HG02973 (cell line): ENCODE measurements at regions not wholly inside any gene's neighbourhood (a gene's known extent, or its start where the extent isn't known, plus 50 kb on each side); places are given as distances from the start of the nearest gene placed in this dataset.
A peak's percentile ranks its signal among the peaks of the same experiment; 100 is the strongest.

ENCODE experiments used
- ATAC-seq: cut with Tn5 transposase; IDR thresholded peaks from one replicate; pipeline ENCODE4 v1.9.1; 2021; ENCODE audit warnings: moderate library complexity; ENCODE audit not compliant: unreplicated experiment

DNA sequence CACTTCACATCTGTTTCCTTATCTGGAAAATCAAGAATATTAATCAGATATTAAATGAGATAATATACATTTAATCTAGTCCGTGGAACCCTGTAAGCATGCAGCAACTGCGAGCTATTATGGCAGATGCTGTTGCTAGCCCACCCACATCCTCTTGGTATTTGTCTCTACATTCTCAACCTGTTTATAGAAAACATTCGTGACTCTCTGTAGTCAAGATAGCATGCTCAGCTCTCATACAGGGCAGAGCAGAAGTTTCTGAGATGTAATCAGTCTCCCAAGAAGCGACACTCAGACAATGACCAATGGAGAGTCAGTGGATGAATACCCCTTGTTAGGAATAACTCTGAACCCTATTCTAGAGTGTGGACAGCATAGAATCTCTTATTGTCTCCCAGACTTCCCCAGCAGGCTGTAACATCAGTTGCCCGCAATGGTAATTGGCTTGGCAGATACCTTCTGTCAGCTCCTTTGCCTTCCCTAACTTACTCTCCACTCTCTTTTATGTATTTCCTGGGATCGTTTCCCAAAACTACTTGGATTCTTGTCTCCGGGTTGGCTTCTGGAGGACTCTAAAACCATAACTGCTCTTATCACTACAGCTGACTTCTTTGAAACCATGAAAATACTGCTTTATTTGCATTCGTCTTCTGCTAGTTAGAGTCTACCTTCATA lies 400.7 kb upstream of the TNP1 start:
- ATAC-seq, result no peak

DNA sequence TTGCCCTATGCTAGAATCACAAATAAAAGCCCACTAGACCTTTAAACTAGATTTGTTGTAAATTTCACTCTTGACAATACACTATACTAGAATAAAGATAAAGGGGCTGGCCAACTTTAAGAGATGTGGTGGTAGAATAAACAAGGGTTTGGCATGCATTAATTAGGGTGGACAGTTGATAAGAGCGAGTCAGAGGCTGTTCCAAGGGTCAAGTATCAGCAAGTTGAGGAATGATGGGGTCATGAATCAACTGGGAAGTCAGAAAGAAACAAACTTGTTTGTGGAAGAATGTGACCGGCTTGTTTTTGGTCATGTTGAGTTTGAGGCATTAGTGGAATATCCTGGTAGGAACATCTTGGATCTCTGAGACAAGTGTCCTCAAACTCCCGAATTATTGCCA lies 398.3 kb upstream of the TNP1 start:
- no peak for ATAC-seq

DNA sequence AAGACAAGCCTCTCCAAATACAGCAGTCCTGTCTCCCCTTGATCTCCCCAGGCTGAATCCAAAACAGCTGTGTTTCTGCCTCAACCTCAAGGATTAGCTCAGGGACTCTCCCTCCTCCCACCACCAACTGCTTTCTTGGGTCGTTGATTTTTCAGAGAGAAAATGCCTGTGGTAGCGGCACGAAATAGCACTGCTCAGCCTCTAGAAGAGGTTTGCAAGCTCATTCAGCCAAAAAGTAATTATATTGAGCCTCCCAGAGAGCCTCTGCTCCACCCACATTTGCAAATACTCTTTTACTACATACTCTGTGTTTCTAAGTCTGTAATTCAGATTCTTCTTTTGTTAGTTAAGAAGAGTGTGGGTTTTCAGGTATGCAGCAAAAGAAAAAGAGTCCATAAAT lies 396.4 kb upstream of the TNP1 start:
- ATAC-seq, result no peak

DNA sequence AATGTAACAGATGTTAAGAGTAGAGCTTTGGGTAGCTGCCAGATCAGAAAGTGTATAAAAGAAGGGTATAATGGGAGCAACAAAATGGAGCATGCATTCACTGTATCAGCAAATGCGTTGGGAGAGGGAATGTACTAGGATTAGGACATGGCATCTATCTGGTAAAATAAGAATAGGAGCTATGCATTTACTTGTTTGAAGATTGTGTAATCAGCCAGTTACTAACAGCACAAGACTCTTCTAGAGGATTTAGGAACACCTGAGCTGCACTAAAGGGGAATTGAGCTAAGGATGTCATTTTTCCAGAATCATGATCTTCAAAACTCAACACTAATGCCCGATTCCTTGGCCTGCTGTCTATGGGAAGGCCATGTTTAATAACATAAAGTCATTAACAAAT lies 394.2 kb upstream of the TNP1 start:
- ATAC-seq, result no peak

DNA sequence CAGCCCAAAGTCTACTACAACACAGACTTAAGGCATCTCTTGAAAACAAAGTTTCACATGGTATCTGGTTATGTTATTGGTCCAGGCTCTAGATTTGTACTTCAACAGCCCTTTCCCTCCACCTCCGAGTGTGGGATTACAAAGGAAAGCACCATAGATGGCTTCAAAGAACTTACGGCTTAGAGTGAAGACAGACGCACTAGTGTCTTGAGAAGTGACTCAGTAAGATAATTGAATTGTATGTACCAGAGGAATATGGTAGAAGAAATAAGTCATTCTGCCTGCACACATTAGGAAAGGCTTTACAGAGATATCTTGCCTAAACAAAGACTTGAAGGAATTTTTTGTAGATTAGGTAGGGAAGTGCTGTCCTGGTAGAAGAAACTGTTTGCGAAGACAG lies 392.3 kb upstream of the TNP1 start:
- ATAC-seq, result no peak

DNA sequence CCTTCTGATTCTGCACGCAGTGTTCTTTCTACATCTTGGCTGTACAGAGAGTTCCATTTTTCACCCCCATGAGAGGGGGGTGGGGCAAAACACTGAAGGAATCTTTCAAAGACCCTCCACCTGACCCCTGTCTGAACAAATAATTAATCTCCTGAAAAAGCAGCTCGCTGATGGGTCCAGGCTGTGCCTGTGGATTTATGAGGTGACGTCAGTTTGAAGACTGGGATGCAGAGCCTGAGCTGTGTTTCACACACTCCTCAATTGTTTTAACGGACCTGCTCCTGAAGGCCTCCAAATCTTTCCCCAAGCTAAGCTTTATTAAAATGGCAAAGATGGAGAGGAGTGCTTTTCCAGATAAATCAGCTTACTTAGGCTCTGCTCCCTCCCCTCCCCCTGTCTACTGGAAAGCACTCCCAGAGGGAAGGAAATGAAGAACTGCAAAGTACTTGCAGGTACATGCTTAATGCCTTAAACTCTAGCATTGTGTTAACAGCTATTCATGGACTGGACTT lies 390.2 kb upstream of the TNP1 start:
- no peak for ATAC-seq

DNA sequence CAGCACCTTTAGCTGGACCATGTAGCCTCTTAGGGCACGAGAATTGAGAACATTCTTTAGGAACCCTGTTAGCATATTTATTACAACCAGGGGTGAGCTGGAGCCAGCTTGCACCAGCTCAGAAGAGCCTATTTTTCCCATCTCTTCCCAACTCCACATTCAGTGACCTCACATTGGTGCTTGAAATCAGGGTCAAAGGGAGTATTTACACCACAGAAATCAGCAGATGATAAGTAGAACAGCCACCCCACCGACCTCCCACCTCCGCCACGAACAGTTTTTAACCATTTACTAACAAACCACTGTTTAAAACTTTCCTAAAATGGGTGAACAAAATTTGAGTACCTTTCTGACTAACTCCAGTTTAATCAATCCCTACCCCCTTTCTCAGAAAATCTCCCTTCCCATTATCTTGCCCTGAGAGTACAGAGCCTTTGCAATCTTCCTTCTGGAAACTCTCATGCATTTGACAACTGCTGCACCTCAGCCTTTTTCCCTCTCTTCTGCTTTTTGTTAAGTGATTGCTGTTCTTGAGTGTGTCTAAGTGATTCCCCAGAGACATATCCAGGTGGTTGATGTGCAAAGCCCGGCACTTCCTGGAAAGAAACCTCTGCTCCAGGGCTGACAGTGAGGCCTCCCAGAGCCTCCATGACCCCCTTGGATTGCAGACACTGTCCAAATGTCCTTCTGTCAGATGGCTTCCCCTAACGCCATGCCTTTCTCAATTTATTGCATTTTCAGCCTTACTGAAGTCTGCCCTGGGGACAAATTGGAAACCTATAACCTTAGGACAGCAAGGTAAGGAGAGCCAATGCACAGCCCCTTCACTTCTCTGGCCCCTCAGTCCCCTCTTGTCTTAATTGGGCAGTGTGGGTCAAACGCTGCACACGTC lies 389.5 kb upstream of the TNP1 start:
- no peak for ATAC-seq

DNA sequence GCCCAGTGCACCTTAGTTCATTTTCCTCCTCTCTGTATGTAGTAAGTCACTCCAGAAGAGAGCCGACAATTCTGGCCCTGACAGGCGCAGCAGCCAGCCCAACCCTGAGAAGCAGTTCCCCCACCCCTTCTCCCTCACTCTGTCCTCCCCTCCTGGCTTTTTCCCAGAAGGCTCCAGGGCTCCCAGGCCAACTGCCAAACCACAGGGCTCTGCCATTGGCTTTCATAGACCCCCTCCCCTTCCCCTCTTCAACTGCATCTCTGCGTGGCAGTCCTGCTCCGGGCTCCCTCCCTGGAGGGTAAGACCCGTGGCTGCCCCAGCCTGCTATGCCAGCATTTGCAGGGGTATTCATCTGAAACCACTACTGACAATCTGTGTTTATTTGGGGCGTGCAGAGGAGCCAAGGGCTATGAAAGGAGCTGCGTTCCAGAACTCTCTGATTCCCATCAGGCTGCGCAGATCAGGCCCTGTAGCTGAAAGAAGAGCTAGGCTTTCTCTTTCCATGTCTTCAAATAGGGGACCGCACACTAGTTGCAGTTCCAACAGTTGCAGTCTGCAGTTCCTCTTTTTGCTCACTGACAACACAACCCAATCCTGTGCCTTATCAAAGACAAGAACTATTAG lies 388.6 kb upstream of the TNP1 start:
- ATAC-seq, result peak; percentile 97

DNA sequence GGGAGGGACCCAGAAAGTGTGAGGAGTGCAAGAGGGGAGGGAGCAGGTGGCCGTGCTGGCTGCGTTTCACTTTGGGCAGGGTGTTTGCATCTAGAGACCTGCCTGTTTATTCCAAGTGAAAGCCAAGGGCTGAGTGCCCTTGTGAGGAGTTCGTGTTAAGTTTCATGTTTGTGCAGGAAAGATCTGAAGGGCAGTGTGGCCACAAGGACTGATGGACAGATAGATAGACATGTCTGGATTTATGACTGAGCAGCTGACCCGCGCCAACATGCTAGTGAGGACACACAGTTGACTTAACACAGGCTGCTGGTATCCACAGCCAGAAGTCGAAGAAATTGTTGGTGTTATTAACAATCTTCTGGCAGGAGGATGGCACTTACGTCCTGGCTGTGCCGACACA lies 387.6 kb upstream of the TNP1 start:
- ATAC-seq, result no peak

DNA sequence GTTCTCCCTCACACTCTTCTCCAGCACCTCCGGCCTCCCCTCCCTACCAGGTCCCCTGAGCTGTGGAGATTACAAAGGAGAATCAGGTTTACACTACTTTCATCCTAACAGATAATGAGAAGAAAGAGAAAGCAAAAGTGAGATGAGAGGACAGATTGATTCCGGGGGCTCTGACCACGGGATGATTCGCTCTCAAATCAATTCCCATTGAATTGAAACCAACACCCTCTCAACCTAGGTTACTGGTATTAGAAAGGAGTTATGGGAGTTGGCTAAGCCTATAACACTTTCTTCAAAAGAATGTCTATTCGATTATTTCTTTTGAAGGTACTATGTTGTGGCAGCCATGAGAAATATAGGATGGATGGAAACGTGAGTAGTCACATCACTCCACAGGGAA lies 386.2 kb upstream of the TNP1 start:
- ATAC-seq, result no peak

DNA sequence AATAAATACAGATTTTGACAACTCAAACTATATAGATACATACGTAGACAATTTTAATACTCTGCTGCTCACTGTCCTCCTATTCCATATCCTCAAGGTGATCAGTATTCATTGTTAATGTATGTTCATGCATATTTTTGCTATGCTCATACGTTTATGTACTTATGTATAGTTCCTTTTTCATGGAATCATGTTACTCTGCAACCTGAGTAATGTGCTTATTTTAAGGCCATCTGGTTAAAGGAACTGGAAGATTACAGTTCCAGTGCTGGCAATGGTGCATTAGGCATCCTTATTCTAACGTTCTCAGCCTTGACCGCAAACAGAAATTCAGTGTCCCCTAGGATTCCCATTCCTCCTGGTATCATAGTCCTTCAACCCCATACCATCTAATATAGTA lies 385.0 kb upstream of the TNP1 start:
- no peak for ATAC-seq

DNA sequence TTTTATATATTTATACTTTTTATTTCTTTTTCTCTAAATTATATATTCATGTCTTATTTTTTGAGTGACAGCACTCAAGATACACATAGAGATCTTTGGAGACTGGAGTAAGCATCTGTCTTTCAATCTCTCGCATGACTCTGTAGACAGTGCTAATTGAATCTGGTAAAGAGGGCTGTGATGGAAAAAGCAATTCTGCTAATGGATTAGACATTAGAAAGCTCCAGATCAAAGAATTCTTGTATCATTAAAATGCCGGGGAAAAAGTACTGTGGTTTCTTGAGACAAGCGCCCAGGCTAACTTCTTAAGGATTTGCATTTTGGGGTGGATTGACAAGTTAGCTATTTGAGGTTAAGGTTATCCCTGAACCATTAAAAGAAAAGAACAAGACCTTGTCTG lies 383.1 kb upstream of the TNP1 start:
- ATAC-seq, result no peak

DNA sequence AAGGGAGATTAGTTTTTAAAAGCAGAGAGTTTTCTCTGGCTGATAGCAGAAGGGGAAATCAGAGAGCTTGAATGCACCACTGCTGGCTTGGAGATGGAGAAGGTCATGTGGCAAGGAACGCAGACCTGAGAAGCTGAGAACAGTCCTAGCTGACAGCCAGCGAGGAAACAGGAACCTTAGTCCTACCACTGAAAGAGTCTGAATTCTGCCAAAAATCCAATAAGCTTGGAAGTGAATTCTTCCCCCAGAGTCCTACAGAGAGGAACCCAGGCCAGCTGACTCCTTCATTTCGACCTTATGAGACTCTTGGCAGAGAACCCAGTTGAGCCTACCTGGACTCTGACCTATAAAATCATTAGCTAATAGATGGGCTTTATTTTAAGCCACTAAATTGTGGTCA lies 371.9 kb upstream of the TNP1 start:
- no peak for ATAC-seq

DNA sequence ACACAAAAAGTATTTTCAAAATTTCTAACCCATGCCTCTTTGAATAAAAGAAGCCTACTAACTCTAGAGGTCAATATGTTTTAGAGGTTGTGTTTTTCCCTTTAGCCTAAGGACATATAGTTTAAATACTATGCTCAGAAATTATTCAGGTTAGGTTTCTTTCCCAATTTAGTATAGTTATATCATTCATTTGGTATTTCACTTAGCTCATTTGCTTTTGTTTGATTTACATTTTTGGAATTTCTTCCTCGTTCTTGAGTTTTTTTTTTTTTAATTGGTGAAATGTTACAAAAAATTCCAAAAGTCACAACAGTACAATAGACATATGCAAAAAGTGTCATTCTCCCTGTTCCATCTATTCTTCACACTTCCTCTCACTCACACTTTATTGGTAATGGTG lies 371.3 kb upstream of the TNP1 start:
- no peak for ATAC-seq

DNA sequence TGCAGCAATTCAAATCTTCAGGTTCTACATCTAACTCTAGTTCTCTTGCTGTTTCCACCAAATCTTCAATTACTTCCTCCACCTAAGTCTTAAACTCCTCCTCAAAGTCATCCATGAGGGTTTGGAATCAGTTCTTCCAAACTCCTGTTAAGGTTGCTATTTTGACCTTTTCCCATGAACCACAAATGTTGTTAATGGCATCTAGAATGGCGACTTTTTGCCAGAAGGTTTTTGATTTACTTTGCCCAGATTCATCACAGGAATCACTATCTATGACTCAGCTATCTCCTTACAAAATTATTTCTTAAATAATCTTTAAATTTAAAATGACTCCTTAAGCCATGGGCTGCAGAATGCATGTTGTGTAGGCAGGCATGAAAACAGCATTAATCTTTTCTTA lies 368.9 kb upstream of the TNP1 start:
- no peak for ATAC-seq

DNA sequence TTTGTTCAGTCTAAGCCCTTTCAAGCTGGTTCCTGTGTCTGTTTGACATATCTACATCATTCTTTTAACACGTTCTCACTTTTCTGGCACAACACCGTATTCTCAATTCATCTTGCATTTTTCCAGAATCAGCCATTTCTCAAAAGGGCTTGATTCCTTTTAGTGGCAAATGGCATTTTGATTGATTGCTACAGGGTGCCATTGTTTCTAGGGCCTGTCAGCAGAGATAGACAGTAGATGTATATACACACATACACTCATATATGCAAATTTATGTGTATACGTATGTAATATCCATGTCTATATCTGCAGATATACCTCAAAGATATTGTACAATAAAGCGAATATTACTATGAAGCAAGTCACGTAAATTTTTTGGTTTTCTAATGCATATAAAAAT lies 367.9 kb upstream of the TNP1 start:
- no peak for ATAC-seq

DNA sequence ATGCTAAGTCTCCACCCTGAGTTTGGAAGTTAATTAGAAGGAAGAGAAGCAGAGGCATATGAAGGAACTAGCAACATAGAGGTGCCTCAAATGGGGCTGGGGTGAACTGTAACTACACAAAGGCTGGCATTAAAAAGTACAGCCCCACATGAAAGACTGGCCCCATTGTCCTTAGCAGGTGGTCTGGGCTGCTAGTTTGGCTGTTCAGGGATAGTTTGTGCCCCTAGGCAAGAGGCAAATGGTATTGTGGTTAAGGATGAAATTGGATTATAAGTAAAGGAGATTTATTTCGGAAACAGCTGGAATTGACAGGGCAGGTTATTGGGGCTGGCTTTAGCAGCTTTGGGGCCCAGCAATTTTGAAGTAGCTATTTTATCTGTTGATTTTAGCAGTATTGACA lies 365.7 kb upstream of the TNP1 start:
- no peak for ATAC-seq

DNA sequence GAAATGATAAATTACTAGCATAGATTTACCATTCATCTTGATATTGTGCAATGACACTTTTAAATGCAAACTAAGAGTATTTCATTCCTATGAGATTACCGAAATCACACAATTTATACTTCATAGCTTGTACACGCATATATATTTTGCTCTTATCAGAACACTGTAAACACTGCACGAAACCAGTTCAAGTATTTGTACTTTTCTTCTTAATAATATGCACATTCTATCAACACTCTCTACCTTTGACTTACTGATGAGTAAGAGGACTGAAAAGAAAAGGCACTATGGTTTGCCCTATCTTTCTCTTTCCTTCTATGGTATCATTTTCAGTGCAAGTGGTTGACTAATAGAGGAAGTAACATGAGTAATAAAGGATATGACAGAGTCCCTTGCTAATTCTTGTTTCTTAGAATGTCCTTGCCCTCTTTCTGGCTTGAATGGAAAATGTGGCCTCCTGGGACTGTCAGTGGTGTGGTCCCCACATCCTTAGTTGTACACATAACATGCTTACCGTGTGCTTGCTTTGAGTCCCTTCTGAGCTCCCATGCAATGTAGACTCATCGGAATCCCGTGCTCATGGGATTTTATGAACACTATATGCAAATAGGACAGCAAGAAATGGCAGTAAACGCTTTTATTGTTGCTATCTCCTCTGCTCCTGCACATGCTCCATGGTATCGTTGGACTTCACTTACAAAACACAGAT lies 363.5 kb upstream of the TNP1 start:
- peak; percentile 72 for ATAC-seq

DNA sequence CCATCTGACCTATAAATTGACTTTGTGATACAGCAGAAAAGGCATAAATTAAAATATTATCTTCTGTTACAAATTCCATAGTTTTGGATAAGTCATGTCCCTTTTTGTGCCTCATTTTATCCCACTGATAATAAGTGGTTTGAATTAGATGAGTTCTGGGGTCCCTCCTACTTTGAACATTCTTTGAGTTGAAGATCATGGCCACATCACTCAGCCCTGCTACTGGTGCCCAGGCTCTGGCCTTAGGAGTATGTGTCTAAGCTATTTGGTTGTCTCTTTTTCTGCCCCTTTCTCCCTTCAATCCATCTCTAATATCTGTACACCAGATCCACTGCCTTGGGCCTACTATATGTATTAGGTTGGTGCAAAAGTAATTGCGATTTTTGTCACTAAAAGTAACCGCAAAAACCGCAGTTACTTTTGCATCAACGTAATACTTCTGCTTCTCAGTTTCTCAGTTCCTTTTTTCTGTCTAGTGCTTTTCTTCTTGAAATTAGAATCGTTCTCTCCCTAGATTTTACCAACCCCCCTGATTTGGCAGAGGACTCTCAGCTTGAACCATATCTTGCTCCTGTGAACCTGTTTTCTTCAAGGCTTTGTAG lies 362.5 kb upstream of the TNP1 start:
- ATAC-seq, result peak; percentile 26

DNA sequence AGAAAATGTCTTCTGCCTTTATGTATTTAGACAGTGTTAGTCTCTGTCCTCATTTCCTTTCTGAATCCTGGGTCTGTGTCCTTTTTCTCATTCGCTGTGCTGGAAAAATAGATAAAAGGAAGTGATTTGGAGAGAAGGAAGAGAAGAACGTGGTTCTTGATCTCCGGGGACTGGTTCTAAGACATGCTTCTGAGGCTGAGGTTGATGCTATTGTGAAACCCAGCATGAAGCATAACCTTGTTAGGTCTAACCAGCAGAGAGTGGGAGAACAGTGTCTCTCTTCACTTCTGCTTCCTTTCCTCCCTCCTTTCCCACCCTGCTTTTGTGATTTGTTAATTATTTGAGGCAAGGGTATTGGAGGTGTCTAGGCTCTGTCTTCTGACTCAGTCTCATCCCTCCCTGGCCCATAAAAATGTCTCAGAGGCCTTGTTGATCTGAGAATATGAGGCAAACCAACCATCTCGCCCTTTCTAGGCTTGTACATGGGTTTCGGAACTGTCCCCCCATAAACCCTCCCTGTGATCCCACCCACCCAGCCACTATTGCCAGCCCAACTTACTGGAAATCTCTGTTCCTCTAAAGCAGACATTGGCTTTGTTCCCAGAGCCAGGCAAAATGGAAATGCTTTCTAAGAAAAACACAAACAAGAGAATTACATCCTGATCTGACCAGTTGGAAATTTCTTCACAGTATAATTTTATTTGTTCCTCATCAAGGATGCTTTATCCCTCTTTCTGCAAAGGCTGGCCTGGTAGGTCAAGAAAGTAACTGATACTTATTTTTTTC lies 360.6 kb upstream of the TNP1 start:
- ATAC-seq, result no peak
